ENCODE measurements at regions not wholly inside any gene's neighbourhood (a gene's known extent, or its start where the extent isn't known, plus 50 kb on each side); places are given as distances from the start of the nearest gene placed in this dataset.

- Histone ChIP-seq H3K9me3 (no peaks in the 10 kb centered on the region), H3K4me1 (no peaks in the 10 kb centered on the region), H3K27ac (no peak overlapping the region), H3K27me3 (ENCODE audit: low read depth) (no peaks in the 10 kb centered on the region), H3K36me3 (no peaks in the 10 kb centered on the region), H3K4me3 (no peak overlapping the region)
- intact Hi-C loops (cut with DNase I): no loop called here
- TF ChIP-seq CTCF (IDR thresholded peaks at IDR 0.05): no peak
- ATAC-seq (no peak), DNase-seq (no peak)
Measured at GRCh38 chr13:71021825-71022422, 845.1 kb downstream of the DACH1 start.

- Histone ChIP-seq H3K4me1 (no peaks in the 10 kb centered on the region), H3K27ac (no peak overlapping the region), H3K4me3 (no peak overlapping the region), H3K36me3 (no peaks in the 10 kb centered on the region), H3K9me3 (no peaks in the 10 kb centered on the region), H3K27me3 (ENCODE audit: low read depth) (no peaks in the 10 kb centered on the region)
- intact Hi-C loops (cut with DNase I): no loop called here
- DNase-seq: no peak
- no peak for TF ChIP-seq CTCF (IDR thresholded peaks at IDR 0.05)
- no peak for ATAC-seq
Measured at GRCh38 chr13:71018995-71019394, 848.0 kb downstream of the DACH1 start.

- Histone ChIP-seq H3K27ac (no peak overlapping the region), H3K9me3 (no peaks in the 10 kb centered on the region), H3K36me3 (no peaks in the 10 kb centered on the region), H3K27me3 (ENCODE audit: low read depth) (no peaks in the 10 kb centered on the region), H3K4me1 (no peaks in the 10 kb centered on the region), H3K4me3 (no peak overlapping the region)
- ATAC-seq (no peak), DNase-seq (no peak)
- intact Hi-C loops (cut with DNase I): no loop called here
- no peak for TF ChIP-seq CTCF (IDR thresholded peaks at IDR 0.05)
Measured at GRCh38 chr13:71018544-71018943, 848.5 kb downstream of the DACH1 start.

- DNase-seq (no peak), ATAC-seq (no peak)
- Histone ChIP-seq H3K4me3 (no peak overlapping the region), H3K4me1 (no peaks in the 10 kb centered on the region), H3K27me3 (ENCODE audit: low read depth) (no peaks in the 10 kb centered on the region), H3K27ac (no peak overlapping the region), H3K36me3 (no peaks in the 10 kb centered on the region), H3K9me3 (no peaks in the 10 kb centered on the region)
- no peak for TF ChIP-seq CTCF (IDR thresholded peaks at IDR 0.05)
- intact Hi-C loops (cut with DNase I): no loop called here
Measured at GRCh38 chr13:71017607-71018006, 849.4 kb downstream of the DACH1 start.

- DNase-seq: no peak
- Histone ChIP-seq H3K27ac (no peak overlapping the region), H3K4me3 (no peak overlapping the region), H3K36me3 (no peaks in the 10 kb centered on the region), H3K9me3 (no peaks in the 10 kb centered on the region), H3K4me1 (no peaks in the 10 kb centered on the region), H3K27me3 (ENCODE audit: low read depth) (no peaks in the 10 kb centered on the region)
- no peak for TF ChIP-seq CTCF (IDR thresholded peaks at IDR 0.05)
- no peak for ATAC-seq
- intact Hi-C loops (cut with DNase I): no loop called here
Measured at GRCh38 chr13:71015516-71015915, 851.5 kb downstream of the DACH1 start.

GRCh38 chr13:71015021-71015420, 852.0 kb downstream of the DACH1 start:
- Histone ChIP-seq H3K4me3 (no peak overlapping the region), H3K4me1 (no peaks in the 10 kb centered on the region), H3K27ac (no peak overlapping the region), H3K9me3 (no peaks in the 10 kb centered on the region), H3K36me3 (no peaks in the 10 kb centered on the region), H3K27me3 (ENCODE audit: low read depth) (no peaks in the 10 kb centered on the region)
- no peak for TF ChIP-seq CTCF (IDR thresholded peaks at IDR 0.05)
- DNase-seq: no peak
- intact Hi-C loops (cut with DNase I): no loop called here
- ATAC-seq: no peak
